Colonic mucosa (tissue), 4 donors: ENCODE measurements at regions not wholly inside any gene's neighbourhood (a gene's known extent, or its start where the extent isn't known, plus 50 kb on each side); places are given as distances from the start of the nearest gene placed in this dataset.

Experiments
- DNase-seq: peaks from one replicate; pipeline ENCODE4 v3.0.0-alpha.2; 2020
- H3K27ac ChIP-seq: fragments of 200-600 bp; one replicate; pipeline ENCODE4 v1.8.0; 2021
- H3K27me3 ChIP-seq: fragments of 200-600 bp; one replicate; pipeline ENCODE4 v1.8.0; 2021
- H3K36me3 ChIP-seq: fragments of 200-600 bp; one replicate; pipeline ENCODE4 v1.8.0; 2021
- H3K4me1 ChIP-seq: fragments of 200-600 bp; one replicate; pipeline ENCODE4 v1.8.0; 2021; ENCODE audit warnings: mild to moderate bottlenecking
- H3K4me3 ChIP-seq: fragments of 200-600 bp; one replicate; pipeline ENCODE4 v1.8.0; 2021
- H3K9ac ChIP-seq, 2 donors: one replicate each; pipeline ENCODE4 v1.7.0; 2013; ENCODE audit warnings: control low read depth in 2 of 2, low read depth in 2 of 2, low read length in 2 of 2
- H3K9me3 ChIP-seq: fragments of 200-600 bp; one replicate; pipeline ENCODE4 v1.8.0; 2021
- CTCF ChIP-seq: fragments of 200-600 bp; IDR thresholded peaks from one replicate; pipeline ENCODE4 v1.8.0; 2022; ENCODE audit warnings: antibody characterized with exemption, mild to moderate bottlenecking
- intact Hi-C: fragments of 100-400 bp; cut with DNase I; formaldehyde crosslinking; loops from one replicate; pipeline ENCODE4 v1.14.1; 2022
- donor health status: healthy.
- donor health status: DM: no; HTN: no; CAD: no.
- donor health status: DM: no; HTN: no; CAD: no.

GRCh38 chr5:72653586-72653985 lies 146.4 kb upstream of the ZNF366 start:
- no peak for TF ChIP-seq CTCF
- no peaks in the 10 kb centered on the region for H3K27me3 ChIP-seq
- H3K27ac ChIP-seq: no peak overlapping the region
- DNase-seq: no peak
- no peak overlapping the region for H3K4me3 ChIP-seq
- intact Hi-C loops: no loop called here
- no peaks in the 10 kb centered on the region for H3K4me1 ChIP-seq
- no peak overlapping the region for H3K9ac ChIP-seq
- no peaks in the 10 kb centered on the region for H3K36me3 ChIP-seq
- no peaks in the 10 kb centered on the region for H3K9me3 ChIP-seq

DNA sequence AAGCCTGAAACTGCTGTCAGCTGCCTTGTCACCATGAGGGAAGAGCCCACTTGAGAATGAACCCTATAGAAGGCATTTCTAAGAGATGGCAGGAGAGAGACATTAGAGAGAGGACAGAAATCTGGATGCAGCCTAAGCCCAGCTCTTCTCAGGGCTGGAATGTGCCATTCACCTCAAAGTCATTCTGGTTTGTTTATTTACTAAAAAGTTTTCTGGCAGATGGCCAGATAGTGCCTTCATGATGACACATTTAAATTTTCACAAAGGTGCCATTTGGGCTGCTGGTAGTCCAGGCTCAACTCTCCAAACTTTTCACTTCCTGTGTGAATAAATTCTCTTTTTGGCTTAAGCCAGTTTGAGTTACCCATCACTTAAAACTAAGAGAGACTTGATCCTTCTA lies 144.6 kb upstream of the ZNF366 start:
- Histone ChIP-seq H3K36me3 (no peaks in the 10 kb centered on the region), H3K9me3 (no peaks in the 10 kb centered on the region), H3K4me1 (no peaks in the 10 kb centered on the region), H3K27ac (no peak overlapping the region), H3K9ac (no peak overlapping the region), H3K4me3 (no peak overlapping the region), H3K27me3 (no peaks in the 10 kb centered on the region)
- intact Hi-C loops: no loop called here
- no peak for DNase-seq
- TF ChIP-seq CTCF: no peak

DNA sequence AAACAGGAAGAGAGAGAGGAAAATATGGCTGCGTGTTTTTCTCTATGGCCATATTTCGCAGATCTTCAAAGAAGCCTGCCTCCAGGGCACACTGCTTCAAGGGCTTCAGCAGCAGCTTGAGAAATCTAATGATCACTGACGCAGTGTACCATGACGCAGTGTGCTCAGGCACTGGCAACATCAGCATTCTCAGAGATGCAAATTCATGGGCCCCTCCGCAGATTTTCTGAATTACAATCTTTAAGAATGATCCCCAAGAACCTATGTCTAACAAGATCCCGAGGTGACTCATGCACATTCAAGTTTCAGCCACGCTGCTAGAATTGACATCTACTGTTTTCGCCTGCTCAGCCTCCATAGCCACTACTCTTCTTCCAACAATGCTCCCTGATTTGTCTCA lies 143.9 kb upstream of the ZNF366 start:
- no peak overlapping the region for H3K9ac ChIP-seq
- intact Hi-C loops: no loop called here
- DNase-seq: no peak

DNA sequence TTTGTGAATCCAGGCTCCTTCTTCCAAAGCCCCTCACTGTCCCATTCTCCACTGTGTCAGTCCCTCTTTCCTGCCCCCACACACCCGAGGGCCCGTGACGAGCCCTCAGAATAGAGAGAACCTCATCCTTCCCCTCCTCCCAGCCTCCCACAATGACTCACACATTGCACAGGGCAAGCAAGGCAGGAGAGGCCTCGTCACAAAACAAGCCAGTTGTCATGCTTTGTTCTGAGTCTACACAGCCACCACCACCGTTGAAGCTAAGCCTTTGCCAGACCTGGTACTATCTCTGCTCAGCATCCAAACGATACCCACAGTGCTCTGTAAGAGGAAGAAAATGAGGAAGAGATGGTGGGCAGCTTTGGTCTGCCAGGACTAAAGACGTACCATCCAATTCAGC lies 142.2 kb upstream of the ZNF366 start:
- Histone ChIP-seq H3K27me3 (no peaks in the 10 kb centered on the region), H3K36me3 (no peaks in the 10 kb centered on the region), H3K9me3 (no peaks in the 10 kb centered on the region), H3K9ac (no peak overlapping the region), H3K4me1 (no peaks in the 10 kb centered on the region), H3K4me3 (no peak overlapping the region), H3K27ac (no peak overlapping the region)
- TF ChIP-seq CTCF: no peak
- intact Hi-C loops: no loop called here
- DNase-seq: no peak

More for the DNA sequence above, 143.9 kb upstream of the ZNF366 start:
- H3K4me1 ChIP-seq: no peaks in the 10 kb centered on the region
- no peak for TF ChIP-seq CTCF
- no peaks in the 10 kb centered on the region for H3K27me3 ChIP-seq
- no peak overlapping the region for H3K27ac ChIP-seq
- H3K9me3 ChIP-seq: no peaks in the 10 kb centered on the region
- H3K36me3 ChIP-seq: no peaks in the 10 kb centered on the region
- no peak overlapping the region for H3K4me3 ChIP-seq

DNA sequence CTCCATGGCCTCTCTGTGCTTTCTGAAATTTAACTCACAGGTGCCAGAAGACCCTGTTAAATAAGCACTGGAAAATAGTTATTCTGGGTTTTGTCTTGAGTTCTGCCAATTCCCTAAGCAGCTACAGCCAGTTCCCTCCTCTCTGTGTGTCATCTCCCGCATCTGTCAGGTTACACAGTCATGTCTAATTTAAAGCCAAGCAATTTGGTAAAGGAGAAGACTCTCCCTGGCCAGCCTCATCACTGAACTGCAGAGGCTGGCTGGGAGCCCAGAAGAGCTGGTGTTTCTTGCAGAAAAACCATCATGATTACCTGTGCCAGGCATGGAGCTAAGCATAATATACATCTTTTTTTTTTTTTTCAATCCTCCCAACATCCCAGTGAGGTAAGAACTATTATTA lies 141.3 kb upstream of the ZNF366 start:
- Histone ChIP-seq H3K9ac (no peak overlapping the region), H3K36me3 (no peaks in the 10 kb centered on the region), H3K9me3 (no peaks in the 10 kb centered on the region), H3K4me1 (no peaks in the 10 kb centered on the region), H3K4me3 (no peak overlapping the region), H3K27me3 (no peaks in the 10 kb centered on the region), H3K27ac (no peak overlapping the region)
- intact Hi-C loops: no loop called here
- DNase-seq: no peak
- TF ChIP-seq CTCF: no peak

DNA sequence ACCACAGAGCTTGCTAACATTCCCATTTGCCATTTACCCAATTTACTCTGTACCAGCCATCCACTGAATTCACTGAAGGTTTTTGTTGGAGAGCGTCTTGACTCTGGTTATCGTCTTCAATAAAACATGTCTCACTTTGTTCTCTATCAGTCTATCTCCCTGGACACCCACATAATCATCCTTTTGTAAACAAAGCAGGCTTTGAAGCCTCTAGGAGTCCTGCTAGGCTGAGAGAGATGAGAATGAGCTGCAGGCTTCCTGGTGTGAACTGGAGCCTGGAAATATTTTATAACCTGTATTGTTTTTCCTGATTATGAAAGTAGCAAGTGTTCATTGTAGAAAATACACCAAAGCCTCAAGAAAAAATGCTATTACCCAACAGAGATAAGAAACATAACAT lies 140.6 kb upstream of the ZNF366 start:
- Histone ChIP-seq H3K27ac (no peak overlapping the region), H3K27me3 (no peaks in the 10 kb centered on the region), H3K36me3 (no peaks in the 10 kb centered on the region), H3K4me3 (no peak overlapping the region), H3K4me1 (no peaks in the 10 kb centered on the region), H3K9me3 (no peaks in the 10 kb centered on the region), H3K9ac (no peak overlapping the region)
- intact Hi-C loops: no loop called here
- no peak for DNase-seq
- TF ChIP-seq CTCF: no peak
